ENCODE measurements at regions not wholly inside any gene's neighbourhood (a gene's known extent, or its start where the extent isn't known, plus 50 kb on each side); places are given as distances from the start of the nearest gene placed in this dataset.
A peak's percentile ranks its signal among the peaks of the same experiment; 100 is the strongest.

DNA sequence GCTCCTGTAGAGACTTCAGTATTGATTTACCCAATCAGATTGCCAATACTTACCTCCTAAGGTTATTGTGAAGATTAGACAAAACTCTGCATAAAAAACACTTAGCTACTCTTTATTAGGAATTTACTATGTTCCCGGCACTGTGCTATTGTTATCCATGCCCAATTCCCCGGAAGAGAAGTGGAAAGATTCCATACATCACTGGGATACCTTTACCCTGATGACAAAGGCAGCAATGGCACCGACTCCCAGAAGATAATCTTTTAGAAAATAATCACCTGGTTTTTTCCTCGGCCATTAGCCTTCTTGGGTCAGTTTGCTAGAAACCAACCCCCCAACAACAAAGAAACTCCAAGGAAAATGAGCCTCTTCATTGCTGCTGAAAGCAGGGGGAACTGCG, 226.0 kb downstream of the SNX18 start:
- no peak for DNase-seq (ENCODE audit: low read depth)

DNA sequence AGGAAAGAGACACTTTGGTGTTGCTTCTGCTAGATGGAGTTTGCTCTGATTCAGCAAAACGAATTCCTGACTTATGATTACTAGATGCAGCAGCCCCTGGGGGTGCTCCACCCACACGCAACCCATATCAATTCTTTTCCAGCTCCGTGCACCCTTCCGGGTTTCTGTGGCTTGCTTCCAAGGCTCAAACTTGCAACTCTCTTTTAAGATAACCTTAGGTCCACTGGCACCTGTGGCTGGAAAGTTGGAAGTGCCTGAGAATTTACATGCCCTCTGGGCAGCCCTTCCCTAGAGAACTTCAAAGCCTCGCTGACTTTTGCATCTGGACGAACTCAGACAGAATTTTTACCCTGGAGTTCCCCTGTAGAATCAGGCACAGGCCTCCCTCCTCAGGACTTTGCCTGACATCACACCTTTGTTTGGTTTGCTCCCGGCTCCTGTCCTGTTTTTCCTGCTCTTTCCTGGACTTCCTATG, 224.9 kb downstream of the SNX18 start:
- DNase-seq (ENCODE audit: low read depth) = no peak

DNA sequence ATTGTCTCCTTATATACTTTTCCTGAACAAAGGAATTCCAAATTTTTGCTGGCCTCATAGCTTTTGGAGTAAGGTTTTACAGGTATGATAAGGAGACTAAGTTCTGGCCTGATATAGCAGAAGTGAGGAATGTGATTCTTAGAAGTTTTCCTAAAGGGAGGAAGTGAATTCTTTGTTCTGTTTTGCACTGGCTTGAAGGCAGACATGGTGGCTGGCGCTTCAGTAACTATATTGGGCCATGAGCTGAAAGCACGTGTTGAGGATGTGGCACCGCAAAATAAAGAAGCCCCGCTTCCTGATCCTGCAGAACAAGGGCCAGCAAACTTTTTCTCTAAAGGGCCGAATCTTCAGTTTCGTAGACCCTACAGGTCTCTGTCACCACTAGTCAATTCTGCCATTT, 224.2 kb downstream of the SNX18 start:
- DNase-seq (ENCODE audit: low read depth) = no peak

DNA sequence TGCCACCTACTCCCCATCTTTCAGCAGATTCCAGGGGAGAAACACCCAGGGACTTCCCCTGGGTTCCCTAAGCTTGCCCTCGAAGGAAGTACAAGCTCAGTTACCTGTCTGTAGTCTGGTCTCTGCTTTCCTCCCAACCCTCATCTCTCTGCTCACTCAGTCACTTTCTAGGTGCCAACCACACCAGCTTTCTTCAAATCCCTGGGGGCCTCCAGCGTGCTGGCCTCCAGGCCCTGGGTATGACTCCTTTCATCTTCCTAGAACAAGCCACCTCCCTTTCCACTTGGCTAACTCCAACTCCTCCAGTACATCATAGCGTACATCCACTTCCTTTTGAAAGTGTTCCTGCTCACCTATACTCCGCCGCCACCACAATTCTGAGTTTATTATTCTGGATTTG, 222.6 kb downstream of the SNX18 start:
- DNase-seq (ENCODE audit: low read depth) = no peak

DNA sequence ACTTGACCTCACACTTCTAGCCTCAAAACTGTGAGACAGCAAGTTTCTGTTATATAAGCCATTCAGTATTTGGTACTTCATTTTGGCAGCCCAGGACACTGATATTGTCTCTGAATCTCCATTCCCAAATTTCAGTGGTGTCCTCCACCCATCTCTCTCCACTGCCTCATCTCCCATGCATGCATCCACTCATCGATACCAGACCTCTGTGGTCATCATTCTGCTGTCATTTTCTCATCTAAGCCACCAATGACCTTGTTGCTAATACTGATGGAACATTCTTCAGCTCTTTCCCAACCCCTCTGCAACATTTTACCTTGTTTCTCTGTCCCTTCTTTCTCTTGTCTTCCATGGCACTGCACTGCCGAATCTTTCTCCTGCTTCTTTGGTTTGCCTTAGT, 221.8 kb downstream of the SNX18 start:
- DNase-seq (ENCODE audit: low read depth) = no peak

DNA sequence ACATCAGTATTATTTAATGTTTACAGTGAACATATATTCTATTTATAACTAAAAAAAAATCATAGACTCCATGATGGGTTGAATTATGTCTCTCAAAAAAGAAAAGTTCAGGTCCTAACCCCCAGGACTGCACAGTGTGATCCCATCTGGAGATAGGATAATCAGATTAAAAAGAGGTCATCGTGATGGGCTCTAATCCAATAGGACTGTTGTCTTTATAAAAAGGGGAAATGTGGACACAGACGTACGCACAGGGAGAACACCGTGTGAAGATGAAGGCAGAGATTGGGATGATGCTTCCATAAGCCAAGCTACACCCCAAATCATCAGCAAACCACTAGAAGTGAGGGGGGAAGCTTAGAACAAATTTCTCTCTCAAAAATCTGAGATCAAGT, 221.4 kb downstream of the SNX18 start:
- DNase-seq (ENCODE audit: low read depth) = no peak

DNA sequence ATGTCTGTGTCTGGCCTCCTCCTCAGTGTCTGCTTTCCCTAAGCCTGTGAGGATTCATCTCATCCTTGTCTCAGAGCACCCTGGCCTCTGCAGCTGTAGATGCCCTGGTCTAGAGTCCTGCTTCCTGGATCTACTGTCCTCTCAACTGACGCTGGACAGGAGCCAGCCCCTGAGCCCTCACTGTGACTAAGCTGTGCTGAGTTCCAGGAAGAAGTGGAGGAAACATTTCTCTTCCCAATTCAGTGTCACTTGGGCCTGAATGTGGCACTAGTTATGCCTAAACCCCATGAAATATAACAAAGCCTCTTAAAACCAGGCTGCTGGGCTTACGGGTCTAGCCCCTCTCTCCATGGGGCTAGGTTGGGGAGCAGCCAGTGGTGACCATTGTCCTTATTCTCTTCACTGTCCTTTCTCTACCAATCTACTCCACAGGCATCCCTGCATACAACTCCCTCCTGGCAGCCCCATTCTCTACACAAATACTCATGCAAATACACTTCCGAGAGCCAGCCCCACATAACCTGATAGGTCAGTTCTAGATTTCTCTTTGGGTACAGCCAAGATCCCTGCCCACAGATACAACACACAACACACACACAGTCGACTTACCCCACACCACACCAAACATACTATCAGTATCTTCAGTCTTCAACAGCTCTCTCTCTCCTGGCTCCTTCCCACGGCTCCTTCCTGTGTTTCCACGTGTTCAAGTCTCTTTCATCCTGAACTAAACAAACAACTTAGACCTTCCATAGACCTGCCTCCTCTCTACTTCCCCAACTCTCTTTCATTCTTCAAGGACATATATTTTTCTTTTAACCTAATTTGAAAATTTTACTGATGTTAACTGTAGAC, 220.8 kb downstream of the SNX18 start:
- DNase-seq (ENCODE audit: low read depth) = peak; percentile 44

DNA sequence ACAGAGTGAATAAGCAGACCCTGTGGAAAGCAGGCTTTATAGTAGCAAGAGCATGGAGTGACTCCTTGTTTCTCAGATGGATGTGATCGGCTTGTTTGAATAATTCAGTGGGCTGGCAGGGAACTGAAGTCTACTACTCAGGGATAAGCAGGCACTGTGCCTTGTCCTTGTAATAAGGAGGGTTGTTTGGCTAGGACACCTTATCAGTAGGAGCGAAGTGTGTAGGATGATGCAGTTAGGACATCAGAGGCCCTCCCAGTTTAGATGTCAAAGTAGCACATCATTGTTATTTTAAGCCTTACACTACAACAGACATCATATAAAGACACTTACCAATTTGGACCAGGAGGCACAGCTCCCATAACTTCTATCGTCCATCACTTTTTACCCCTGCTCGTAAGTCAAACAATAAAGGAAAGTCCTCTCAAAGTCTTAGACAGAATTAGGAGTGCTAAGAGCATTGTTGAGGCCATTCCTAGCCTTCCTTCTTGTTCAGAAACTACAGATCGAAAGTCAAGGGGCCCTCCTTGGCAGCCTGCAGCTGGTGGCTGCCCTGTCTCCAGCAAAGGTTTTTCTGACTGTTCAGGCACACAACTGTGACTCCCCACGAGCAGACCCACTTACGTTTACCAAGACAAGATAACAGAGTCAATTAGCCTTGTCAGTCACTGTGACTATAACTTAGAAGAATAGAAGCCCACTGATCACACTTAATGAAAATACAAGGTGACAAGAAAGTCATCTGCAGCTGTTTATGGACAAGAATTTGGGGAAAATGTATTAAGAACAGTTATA, 218.6 kb downstream of the SNX18 start:
- no peak for DNase-seq (ENCODE audit: low read depth)

DNA sequence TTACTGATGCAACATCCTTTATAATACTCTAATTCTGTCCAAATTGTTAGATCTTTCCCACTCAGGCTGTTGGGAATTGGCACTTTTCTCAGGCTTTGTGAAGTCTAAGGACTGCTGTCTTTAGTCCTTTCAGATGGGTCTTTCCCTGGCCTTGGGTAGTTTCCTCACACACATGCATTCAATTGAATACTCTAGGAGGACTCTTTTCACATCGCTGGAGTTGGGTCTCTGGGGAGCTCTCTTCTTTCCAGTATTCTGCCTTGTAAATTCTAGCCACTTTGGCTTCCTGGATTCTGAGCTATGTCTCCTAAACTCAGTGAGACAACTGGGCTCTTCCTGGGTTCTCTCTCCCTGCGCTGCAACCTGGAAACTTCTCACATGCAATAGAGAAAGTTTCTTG, 215.5 kb downstream of the SNX18 start:
- no peak for DNase-seq (ENCODE audit: low read depth)

DNA sequence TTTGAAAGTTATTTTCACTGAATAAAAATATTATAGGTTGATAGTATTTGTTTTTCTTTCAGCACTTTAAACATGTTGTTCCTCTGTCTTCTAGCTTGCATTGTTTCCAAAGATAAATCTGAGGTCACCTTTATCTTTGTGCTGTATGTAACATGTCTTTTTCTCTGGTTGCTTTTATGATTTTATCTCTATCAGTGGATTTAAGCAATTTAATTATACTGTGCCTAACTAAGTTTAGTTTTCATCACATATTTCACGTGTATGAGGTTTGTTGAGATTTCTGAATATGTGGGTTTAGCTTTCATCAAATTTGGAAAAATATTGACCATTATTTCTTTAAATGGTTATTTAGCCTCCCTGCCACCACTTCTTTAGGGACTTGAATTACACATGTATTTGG, 214.5 kb downstream of the SNX18 start:
- DNase-seq (ENCODE audit: low read depth) = no peak

DNA sequence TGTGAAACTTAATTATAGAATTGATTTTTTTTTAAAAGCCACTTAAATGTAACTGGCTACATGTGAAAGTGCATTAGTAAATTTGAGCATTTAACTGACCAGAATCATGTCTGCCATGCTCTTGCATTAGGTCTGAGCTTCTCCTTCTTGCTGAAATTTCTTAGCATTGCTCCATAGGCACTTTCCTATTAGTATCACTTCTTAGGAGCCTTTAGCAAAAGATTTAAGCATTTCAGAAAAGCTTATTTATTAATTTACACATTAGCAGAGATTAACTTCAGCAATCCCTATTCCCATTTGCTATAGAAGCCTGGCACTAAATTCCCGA, 211.0 kb downstream of the SNX18 start:
- no peak for DNase-seq (ENCODE audit: low read depth)

DNA sequence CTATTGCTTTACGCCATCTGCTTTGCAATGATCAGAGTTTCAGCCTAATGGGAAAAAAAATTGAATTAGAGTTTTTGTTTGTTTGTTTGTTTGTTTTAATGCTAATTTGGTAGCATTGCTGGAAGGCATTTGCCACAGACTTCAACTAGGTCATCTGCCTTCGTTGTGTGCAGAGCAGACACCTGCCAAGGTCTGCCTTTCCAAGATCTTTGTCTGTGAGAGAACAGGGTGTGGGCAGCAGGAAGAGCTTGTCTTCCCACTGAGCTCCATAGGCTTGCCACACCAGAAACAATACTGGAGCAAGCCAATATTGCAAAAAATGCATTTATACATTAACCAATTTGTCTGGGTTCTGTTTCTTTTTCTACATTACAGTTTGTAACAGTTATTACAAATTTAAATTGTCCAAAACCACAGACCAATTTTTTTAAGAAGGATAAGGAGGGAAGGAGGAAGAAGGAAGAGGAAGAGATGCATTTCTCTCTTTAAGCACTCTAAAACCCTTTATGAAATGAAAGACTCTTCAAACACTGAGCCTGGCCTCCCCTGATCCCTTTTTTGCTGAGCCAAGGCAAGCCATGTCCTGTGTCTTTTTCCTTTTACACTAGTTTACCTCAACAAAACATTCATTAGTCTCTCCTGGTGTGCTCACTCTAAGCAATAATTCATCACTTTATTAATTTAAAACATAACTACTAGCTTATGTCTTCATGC, 210.5 kb downstream of the SNX18 start:
- DNase-seq (ENCODE audit: low read depth) = no peak

DNA sequence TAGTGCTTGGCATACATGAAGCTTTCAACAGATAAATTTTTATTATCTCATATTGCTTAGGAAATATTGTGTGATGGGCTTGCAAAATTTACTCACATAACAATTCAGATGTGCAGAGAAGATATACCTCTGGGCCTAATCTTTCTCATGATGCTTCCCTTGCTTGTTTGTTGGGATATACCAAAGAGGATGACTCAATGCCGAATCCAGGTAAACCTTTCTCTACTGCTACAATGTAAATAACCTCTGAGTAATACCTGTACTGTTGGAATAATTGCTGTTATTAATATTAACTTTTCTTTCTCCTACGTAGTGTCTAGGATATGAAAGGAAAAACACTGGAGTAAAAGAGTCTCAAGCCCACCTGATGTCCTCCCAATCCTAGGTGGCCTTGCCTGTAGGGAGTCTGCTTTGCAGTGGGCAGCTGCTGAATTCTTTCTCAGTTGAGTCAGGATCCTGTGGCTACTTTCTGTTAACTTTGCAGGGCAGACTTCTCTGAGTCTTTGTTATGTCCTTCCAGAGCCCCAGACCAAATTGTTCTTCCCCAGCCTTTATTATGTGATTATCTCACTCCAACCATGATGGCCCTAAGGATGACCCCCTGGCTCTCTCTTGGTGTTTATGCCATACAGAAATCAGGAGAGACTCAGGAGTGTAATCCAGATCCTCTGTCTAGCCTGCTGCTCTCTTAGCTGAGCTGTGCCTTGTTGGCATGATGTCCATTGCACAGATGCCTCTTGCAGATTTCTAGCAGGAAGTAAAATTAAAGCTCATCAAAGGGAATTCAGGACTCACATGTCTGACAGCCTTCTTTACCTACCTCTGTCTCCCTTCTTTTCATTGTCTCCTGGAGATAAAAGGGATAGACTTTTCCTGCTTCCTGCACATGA, 208.1 kb downstream of the SNX18 start:
- DNase-seq (ENCODE audit: low read depth) = no peak

DNA sequence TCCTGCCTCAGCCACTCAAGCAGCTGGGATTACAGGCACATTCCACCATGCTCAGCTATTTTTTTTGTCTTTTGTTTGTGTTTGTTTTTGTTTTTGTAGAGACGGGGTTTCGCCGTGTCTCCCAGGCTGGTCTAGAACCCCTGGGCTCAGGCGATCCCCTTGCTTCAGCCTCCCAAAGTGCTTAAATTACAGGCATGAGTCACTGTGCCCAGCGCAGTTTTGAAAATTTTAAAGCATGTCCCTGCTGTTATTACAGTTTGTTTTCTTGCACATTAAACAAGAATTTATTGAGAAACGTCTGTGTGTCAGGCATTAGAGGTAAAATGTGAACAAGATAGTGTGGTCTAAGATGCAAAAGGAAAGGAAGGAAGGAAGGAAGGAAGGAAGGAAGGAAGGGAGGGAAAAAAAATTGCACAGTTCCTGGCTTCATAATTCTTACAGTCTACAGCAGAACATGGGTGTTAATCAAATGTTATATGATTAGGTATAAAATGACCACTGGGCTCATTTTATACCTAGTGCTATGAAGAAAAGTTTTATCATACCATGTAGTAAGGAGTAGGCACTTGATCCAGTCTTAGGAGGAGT, 205.4 kb downstream of the SNX18 start:
- DNase-seq (ENCODE audit: low read depth) = no peak

DNA sequence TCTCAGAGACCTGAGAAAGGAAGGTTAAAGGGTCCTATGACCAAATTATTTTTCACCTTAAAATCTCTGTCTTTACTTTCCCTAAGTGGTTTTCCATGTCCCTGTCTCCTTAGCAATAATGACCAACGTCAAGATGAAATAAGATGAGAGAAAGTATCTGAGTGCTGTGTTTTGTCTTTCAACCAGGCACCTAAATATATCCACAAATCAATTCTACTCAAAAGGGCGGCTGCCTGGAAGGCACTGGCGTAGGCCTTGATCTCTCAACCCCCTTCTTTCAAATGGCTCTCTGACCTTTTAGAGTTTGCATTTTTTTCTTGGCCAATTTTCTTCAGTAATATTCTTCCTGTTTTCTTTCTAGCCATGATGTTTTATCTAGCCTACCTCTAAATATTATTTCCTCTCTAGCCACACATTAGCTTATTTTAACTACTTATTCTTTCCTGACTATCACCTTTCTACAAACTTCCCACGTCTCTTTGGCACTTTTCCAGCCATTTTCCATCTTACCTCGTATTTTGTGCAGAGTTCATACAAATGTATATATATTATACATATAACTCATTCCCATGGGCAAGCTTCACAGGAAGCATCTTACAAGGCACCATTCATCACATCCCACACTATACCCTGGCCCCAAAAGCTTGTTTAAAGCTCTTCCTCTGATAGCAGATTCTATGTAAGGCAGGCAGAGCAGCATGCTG, 204.5 kb downstream of the SNX18 start:
- DNase-seq (ENCODE audit: low read depth) = no peak

DNA sequence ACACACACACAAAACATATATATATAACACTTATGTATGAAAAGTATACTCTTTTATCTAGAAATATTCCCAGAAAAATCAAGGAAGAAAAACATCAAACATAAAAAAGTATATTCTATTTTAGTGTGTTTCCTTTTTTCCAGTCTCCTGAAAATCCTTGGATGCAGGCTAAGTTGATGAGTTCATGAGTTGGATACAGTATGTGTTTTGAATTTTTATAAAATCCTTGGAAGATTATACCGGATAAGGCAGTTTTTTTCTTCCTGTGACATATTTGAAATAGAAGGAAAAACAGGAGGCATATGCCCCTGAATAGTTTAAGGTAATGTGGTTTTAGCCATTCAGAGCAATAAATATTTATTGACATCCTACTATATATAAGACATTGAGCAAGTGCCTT, 203.6 kb downstream of the SNX18 start:
- no peak for DNase-seq (ENCODE audit: low read depth)

DNA sequence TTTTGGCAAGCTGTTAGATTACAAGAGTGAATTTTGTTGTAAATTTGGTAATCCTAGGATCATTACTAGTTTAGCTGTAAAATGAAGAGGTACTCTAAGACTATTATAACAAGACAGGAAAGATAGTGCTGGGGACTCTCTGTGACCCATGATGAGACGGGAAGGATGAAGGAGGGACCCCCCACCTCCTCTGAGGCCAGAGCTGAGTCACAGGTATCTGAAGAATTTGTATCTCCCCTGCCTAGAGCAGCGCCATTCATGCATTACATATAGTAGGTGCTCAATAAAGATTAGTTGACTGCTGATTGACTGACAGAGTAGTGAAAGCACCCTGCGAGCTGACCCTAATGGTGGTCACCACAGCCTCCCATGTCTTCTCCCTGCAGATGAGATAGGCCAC, 202.8 kb downstream of the SNX18 start:
- DNase-seq (ENCODE audit: low read depth) = no peak

DNA sequence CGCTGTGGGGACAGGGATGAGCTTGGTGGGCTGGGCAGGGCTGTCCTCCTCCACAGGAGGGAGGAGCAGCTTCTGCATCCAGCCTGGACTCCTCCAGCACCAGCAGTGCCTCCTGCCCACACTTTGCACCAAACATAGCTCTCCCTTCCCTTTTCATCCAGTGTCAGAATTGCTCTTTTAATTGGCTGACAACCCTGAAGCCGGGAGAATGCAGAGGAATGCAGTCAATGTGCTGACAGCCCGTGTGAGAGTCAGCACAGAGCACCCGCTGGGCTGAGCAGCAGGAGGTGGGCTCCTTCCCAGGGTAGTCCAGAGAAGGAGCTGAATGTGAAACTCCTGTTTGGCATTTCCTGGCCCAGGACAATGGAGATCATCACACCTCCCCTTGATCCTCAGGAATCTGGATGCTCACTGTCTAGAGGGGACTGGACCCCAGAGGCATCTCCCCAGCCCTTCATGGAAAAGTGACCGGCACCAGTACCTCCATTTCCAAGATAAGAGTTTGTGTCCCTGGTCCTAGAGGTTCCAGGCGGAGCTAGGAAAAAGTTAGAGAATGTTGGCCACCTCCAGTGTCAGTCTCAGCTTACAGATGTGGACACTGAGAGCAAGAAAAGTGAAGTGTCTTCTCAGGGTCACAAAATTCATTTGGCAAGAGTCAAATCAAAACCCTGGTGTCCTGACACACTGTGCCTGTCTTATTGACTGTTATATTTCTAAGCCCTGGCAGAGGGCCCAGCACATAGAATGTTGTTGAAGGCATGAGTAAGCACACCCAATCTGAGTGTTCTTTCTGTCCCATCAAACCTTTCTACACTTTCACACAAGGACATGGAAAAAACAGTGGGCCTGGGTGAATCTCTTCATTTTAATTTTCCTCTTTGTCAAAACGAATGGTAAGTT, 202.1 kb downstream of the SNX18 start:
- DNase-seq (ENCODE audit: low read depth) = peak; percentile 70

DNA sequence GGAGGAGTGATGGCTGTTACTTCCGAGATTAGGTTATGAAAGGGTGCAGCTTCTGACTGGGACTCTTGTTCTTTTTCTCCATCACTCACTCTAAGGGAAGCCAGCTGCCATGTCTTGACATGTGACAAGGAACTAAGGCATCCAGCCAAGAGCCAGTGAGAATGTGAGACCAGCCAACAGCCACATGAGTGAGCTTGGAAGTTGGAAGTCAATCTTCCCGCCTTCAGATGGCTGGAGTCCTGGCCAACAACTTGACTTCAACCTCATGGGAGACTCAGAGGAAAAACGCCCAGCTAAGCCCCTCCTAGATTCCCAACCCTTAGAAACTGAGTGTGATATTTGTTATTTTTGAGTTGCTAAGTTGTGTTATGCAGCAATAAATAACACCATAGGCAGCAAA, 201.1 kb downstream of the SNX18 start:
- no peak for DNase-seq (ENCODE audit: low read depth)

DNA sequence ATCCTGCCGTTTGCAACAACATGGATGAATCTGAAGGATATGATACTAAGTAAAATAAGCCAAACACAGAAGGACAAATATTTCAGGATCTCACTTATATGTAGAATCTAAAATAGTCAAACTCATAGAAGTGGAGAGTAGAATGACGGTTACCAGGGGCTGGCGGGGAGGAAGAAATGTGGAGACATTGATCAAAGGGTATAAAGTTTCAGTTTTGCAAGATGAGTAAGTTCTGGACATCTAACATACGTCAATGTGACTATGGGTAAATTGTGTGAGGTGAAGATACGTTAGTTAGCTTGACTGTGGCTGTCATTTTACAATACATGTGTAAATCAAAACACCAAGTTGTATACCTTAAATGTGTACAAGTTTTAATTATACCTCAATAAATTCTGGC, 200.3 kb downstream of the SNX18 start:
- DNase-seq (ENCODE audit: low read depth) = no peak

Measured in GM04504 (cell line).